Muscle of back (tissue), 3 donors: ENCODE measurements at regions not wholly inside any gene's neighbourhood (a gene's known extent, or its start where the extent isn't known, plus 50 kb on each side); places are given as distances from the start of the nearest gene placed in this dataset.

Experiments used
- DNase-seq, 3 donors: peaks; one replicate each; pipeline versions ENCODE4 v3.0.0 to v3.0.0-alpha.2; 2013

DNA sequence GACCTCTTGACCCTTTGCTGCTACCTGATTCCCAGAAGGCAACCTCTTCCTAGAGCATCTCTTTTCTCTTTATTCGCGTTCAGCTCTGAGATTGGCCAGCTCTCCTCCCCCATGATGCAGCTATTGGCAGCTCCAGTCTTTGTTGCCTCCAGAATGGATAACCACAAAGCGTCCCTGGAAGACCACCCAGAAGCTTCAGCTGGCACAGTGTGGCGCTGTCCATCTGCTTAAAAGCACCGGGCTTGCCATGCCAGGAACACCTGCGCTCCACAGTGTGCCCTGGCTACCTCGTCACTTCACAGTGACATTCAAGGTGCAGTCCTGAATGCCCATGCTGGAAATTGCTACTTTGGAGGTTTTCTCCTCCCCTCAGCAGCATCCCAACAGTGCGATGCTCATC, 353.9 kb downstream of the LMO4 start:
- DNase-seq, result no peak

DNA sequence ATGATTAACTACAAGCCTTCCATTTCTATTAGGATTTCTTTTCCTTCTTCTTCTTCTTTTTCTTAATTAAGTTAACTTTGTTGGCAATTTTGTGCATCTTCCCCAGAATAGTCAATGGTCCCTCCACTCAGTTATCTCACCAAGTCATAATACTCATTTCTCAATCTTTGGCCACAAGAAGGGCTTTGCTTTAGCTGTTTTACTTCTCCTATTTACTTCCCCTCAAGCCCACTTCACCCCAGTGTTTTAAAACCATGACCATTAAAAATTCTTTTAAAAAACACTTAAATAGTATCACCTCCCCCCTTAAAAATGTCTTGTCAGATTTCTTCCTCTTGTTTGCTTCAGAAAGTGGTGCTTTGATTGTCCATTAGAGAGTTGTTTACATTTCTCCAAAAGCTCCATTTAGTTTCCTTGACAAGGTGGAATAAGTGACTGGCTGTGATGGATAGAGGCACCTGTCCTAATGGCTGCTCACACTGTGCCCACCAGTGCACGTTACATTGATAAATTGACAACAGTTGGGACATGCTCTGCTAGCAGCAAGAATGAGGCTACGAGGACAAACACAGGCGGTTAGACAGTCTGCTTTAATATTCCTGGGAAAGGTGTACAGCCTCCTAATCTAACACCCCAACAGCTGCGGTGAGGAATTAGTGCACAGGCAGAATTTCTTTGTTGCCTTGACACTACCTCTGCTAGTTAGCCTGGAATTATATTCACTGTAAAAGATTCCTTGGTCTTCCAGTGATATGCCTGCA, 354.7 kb downstream of the LMO4 start:
- peak in 2 of 3 donors; percentile 18 to 31 for DNase-seq

DNA sequence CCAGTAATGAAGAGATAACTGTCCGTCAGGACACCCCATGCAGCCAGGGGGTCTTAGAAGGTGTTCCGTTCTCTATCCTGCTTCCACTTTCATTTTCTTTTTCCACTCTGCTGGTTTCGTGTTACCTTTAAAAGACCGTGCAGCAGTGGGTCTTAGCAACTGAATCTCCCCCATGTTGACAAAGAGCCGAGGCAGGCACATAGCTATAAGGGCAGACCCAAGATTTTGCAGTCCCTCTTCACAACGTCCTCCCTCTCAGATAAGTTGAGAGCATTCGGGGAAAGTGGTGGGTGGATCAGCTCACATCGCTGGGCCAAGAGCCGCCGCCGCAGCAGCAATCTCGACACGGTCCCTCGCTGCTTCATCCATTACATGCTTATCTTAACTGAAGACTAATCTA, 355.5 kb downstream of the LMO4 start:
- DNase-seq, result peak; percentile 38 to 82 (median 47)

DNA sequence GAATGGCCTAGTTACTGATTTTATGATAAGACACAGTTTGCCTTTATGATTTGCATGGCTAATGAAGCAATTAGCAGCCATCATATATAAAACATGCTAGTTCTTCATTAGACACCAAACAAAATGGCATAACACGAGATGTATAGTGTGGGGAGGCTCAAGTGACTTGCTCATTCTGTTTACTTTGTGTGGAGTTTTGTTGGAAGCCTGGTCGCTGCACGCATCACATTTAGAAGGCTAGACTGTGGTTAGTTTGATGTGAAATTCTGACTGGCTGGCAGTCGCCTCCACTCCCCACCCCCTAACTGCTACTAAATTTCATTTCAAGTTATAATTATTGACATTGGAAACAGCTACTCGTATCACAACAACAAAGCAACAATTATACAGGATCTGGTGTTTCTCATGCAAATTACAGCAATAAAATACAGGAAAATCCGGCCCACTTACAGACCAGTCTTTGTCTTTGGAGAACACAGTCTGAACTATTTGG, 356.1 kb downstream of the LMO4 start:
- peak; percentile 40 to 71 (median 43) for DNase-seq

DNA sequence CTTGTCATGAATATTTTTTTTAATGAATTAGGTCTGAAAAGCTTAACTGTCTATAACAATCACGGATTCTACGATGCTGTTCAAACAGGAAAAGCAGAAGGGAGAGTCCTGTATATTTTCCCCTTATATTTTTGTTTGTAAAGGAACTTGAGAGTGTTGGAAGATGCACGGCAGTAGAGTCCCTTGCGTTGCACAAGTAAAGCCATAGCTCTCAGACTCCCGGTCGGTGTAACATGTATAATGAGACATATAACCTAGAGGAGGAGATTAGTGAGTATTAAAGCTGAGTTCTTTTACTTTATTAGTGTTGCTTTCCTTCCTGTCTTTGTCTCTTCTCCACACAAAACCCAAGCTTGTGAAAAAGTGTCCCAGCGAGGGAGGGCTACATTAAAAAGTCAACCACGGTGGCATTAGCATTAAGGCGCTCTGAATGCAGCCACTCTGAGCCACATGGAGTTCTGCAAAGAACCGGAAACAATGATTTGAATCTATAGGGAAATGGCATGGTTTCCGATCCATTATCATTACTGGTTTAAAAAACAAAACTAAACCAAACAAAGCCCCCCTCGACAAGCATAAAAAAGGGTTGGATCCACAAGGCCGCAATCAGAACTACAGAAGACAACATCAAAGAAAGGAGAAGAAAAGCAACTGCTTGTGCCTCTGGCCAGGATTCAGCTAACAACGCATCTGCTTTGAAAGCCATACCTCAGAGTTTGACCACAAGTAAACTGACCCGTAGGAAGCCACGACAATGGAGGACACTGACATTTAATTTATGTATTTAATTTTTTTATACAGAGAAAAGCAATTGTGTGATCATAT, 356.8 kb downstream of the LMO4 start:
- DNase-seq, result peak; percentile 8 to 49 (median 11)

DNA sequence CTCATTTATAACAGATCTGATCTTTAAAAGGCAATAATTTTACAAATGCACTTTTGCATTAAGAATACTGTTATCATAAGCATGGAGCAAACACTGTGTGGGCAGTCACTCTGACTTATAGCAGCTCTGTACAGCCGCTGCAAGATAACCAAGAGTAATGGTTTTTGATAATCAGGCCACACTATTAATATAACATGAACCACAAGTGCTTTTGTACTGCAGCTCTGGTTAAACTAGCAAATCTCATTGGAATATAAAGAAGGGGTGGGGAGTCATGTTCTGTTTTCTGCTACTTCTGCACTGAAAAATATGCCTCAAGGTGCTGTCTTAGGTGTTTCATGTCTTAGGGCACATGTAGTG, 357.4 kb downstream of the LMO4 start:
- no peak for DNase-seq

DNA sequence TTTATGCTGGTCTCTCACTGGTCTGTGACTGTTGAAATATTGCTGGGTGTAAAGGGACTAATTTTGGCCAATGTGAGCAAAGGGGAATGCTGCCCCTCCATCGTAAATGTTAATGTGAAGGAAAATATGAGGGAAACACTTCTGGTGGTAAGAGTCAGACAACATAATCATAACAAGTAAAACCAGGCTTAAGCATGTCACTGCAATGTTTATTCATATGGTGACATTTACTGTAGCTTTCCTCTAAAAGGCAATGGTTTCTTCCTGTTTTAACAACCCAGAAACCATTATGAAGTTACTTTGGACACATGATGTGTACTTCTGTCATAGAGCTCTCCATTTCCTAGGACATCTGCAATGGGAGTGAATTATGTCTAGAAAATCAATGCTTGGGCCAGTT, 358.0 kb downstream of the LMO4 start:
- no peak for DNase-seq

DNA sequence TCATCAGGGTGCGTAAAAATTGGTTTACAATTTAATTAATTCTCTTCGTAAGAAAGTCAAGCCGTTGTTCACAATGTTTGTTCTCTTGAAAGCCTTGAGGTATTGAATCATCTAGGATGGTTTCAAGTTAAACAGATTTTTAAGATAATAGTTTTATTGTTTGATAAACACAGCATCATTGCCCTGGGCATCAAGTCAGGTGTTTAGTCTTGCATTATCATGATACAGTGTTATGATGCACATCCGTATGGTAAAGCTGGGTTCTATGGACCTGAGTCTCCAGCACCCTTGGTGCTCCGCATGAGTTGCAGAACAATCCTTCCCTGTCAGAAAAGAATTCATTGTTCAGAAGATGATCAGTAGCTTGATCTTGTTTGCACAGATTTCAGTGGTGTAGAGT, 359.5 kb downstream of the LMO4 start:
- DNase-seq, result no peak

DNA sequence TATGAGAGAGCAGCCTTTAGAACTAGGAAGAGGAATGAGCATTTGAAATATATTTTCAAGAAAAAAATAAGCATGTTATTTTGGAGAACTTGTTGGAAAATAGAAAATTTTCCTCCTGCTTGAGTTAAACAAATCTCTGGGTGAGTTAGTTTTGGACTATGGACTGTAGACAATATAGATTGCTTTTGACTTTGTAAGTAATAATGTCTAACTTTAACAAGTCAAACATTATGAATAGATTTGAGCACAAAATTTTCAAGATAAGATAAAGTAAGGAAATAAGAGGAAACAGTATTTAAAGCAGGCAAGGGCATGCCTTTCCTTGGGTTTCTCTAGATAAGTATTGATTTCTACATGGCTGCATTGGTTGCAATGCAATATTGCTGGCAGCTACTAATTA, 360.8 kb downstream of the LMO4 start:
- DNase-seq, result no peak

DNA sequence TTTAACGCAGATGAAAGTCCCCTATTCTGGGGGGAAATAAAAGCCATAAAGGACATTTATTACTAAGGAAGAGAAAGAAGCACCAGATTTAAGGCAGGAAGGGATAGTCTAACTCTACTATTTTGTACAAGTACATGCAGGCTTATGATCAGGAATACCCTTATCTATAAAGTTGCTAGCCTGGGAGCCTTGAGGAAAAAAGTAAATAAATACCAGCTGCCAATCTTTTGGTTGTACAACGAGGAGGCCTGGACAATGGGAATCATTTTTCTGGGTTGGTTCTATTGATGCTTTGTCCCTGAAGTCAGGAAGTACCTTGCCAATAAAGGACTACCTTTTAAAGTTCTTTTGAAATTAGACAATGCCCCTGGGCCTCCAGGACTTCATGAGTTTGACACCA, 367.8 kb downstream of the LMO4 start:
- no peak for DNase-seq

DNA sequence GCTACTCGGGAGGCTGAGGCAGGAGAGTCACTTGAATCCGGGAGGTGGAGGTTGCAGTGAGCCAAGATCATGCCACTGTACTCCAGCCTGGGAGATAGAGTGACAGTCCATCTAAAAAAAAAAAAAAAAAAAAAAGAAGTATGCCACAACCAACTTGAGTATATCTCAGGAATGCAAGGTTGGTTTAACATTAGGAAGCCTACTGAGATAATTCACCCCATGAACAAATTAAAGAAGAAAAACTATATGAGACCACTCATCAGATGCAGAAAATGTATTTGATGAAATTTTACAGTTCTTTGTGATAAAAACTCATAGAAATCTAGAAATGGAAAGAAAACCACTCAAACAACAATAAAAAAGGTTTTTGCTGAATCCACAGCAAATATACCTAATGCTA, 373.8 kb downstream of the LMO4 start:
- no peak for DNase-seq

DNA sequence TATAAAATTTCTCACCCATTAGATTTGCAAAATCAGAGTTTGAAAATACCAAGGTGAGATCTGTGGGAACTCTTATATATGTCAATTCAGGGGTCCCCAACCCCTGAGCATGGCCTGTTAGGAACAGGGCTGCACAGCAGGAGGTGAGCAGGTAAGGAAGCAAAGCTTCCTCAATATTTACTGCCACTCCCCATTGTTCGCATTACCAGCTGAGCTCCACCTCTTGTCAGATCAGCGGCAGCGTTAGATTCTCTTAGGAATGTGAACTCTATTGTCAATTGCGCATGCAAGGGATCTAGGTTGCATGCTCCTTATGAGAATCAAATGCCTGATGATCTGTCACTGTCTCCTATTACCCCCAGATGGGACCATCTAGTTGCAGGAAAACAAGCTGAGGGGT, 376.6 kb downstream of the LMO4 start:
- DNase-seq, result no peak

DNA sequence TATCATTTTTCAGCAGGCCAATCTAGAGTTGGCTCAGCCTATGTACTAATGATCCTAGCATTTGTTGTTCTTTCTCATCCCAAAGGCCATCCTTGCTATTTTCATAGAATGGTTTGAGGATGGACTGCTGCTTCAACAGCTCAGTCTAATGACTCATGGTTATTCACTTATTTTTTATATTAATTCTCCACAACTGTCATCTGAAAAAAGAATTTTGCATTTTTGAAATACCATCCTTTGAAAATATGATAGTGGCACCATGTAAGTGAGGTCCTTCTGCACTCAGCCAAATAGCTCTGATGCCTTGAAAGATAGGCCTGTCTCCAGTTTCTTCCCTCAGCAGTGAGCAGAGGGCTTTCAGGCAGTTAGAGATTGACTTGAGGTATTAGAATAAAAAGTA, 377.5 kb downstream of the LMO4 start:
- peak in 1 of 3 donors; percentile 63 for DNase-seq

DNA sequence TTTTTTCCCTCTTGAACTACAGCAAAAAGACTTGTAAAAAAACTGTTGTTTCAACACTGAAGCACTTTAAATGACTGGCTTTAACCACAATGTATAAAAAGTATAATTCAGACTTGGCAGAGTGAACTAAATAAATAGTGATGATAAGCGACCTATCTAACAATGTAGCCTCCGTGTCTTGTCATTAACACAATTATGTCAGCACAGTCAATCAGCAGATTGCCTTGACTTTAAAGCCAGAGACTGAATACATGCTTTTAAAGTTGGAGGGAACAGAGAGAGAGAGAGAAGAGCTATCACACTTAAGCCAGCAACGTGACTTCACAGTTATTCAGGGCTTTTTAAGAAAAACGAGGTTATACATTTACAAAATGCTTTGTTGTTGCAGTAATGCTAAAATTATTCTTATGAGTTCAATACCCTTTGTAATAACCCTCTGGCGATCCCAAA, 378.1 kb downstream of the LMO4 start:
- peak in 1 of 3 donors; percentile 46 for DNase-seq

DNA sequence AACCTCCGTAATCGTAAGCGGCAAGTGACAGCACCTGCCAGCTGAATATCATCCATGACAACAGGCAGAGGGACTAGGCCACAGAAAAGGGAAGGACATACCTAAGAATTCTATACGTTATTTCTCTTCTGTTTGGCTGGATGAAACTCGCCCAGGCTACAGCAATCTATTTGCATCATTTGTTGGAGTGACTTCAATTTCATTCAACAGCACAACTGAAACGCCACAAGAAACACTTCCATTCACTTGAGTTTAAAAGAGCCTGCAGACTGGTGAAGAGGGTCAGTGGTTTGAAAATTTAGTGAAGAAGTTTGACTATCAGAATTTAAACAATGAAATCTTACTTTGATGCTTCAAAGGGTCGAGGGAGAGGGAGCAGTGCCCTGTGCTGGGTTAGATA, 378.7 kb downstream of the LMO4 start:
- no peak for DNase-seq

DNA sequence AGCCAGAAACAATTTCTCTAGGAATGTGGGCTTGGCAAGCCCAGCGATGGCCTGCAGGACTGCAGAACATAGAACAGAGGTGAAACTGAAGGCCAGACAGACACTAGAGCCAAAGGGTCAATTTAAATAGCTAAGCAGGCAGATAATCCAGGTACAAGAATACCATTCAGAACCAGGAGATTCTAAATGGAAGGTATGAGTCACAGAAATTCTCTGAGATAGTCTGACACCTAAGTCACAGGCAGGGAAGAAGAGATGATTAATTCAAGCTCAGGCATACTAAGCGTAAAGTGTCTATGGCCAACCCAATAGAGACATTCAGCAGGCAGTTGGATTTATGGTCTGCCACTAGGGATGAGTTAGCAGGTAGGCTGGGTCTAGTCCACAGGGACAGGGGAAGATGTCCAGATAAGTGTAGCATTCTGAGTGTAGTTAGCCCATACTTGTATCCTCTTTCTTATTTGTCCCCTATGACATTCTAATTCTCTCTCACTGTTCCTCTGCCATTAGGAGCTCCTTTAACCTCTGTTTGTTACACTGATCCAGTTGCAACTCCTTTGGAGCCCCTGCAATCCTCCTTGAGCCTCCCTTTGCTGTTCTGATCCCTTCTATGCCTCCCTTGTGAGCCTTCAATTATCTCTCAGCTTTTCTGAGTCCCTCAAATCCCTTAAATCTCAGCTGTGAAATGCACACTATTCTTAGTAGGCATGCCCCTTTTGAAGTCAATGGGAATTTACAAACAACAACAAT, 383.8 kb downstream of the LMO4 start:
- DNase-seq, result peak in 1 of 3 donors; percentile 5

DNA sequence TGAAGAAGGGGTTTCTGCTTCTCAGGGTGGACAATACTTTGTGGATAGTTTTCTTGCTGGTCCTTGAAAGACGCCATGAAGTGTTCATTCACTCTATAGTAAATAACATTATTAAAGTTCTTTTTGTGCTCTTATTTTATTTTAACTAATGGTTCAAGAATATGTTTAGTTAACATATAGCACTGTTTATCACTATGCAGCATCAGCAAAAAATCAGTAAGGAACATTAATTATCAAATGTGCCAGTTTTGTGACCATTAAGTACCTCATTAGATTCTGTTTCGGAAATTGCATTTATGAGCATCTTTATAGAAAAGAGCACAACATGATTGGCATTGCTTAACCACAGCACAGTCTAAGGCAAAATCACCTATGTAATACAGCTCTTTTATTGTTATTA, 385.6 kb downstream of the LMO4 start:
- DNase-seq, result no peak

DNA sequence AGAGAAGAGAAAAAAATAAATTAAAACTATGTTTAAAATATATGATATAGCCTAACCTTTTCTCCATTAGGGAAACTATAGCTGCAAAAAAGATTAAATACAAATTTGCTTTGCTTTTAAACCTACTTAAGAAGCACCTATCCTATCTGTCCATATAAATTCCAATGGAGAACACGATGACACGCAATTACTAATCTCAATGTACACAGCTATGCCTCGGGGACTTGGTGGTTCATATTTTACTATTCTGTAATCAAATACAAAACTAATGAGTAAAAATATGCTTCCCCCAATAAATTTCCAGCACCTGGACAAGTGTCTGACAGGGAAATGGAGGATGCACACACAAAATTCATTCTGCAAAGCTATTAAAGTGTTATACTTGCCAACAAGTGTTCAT, 386.4 kb downstream of the LMO4 start:
- DNase-seq, result no peak

DNA sequence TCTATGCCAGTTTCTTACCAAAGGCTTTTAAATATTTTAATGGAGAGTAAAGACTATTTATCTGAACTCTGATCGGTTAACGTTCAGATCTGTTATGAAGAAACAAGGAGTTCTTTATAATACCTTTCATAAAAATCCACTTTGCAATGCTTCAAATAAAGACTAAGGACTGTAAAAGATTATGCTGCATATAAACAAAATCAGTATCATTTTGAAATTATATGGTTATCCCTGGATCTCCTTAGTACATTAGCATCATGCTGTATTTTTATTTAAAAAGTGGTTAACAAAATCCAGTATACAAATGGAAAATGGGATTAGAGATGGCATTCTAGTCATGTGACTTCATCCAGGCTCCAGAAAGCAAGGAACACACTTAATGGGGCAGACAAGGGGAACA, 386.8 kb downstream of the LMO4 start:
- no peak for DNase-seq

DNA sequence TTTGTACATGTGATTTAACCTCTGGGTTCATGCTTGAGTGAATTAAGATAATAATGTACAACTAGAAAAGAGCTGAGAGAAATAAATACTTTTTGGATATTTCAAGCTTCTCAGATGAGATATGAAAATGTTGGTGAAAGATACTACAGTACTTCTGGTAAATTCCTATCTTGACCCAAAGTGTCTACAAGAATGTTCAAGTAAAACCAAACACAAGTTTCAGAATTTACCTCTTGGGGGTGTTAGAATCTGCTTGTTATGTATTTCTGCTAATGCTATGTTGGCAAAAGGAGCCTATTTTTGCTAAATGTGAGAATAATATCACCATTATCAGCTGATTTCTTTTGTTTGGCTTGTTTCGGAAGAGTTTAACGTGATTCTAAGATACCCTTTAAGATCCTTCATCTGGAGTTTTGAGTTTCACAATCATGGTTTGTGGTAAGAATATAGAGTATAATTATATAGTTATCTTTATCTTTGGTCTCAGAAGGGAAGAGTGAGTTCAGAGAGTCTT, 388.5 kb downstream of the LMO4 start:
- DNase-seq, result no peak

DNA sequence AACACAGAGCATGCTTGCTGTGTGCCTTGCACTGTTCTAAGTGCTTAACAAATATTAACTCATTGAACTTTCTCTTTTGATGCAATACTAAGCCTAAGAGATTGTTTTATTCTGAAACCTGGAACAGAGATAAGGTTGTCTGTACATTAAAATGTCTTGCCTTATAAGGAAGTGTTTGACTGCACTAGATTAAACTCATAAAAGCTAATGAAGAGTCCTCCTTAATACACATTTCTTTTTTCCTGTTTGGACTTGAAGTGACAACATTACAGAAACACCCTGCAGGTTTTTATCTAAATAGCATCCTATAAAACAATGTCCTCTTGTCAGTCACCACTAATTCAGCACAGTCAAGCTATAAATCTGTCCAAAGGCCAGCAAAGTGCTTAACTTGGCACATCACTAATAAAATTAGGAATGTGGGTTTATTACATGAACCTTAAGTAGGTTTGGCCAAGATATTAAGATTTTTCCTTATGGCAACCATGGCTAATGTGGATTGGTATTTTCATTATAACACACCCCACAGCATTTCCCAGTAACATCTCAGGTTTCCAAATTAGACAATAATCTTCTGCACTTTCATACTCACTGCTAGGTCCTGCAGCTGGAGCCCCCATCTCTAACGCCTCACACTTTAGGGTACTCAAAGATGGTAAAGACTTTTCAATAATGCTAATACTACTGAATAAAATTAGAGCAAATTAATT, 389.7 kb downstream of the LMO4 start:
- no peak for DNase-seq

DNA sequence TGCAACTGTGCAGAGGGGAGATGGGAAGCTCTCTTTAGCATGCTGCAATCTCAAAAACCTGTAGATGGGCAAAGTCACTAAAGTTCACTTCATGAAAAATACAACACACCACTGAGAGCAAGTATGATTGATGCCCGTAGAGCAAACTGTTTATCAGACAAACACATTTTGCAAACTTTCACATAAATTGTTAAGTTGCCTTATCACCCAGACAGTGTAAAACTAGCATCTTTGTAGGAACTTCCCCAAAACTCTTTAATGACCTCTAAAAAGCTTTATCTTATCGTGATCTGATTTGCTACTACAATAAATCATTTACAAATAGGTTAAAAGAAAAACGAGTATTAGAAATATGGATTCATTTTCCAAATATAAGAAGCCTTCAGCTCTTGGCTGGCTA, 391.0 kb downstream of the LMO4 start:
- DNase-seq, result no peak
